ENCODE measurements at regions not wholly inside any gene's neighbourhood (a gene's known extent, or its start where the extent isn't known, plus 50 kb on each side); places are given as distances from the start of the nearest gene placed in this dataset.

GRCh38 chr20:41782255-41782654 lies 164.1 kb upstream of the CHD6 start (continued):
- TF ChIP-seq KDM6A (CRISPR knock-in tag; IDR thresholded peaks at IDR 0.05; ENCODE audit: low read depth) (no peak), MXD4 (CRISPR knock-in tag; IDR thresholded peaks at IDR 0.05) (no peak), ZNF124 (CRISPR knock-in tag; IDR thresholded peaks at IDR 0.05) (no peak), KAT7 (CRISPR knock-in tag; IDR thresholded peaks at IDR 0.05; ENCODE audit: borderline replicate concordance) (no peak), PRDM10 (CRISPR knock-in tag; IDR thresholded peaks at IDR 0.05; ENCODE audit: low read depth) (no peak), ZFY (CRISPR knock-in tag; IDR thresholded peaks at IDR 0.05) (no peak), ZNF251 (CRISPR knock-in tag; IDR thresholded peaks at IDR 0.05) (no peak)

GRCh38 chr20:41776421-41776820 lies 158.2 kb upstream of the CHD6 start:
- H3K9me3 ChIP-seq (ENCODE audit: low read length) = no peaks in the 10 kb centered on the region
- DNase-seq (ENCODE audit: low spot score) = no peak
- H3K36me3 ChIP-seq (replicated peaks in 1 of 2; ENCODE audit: control insufficient read depth in 1 of 2, insufficient read depth in 2 of 2, low read length in 2 of 2) = no peaks in the 10 kb centered on the region
- H3K9ac ChIP-seq (ENCODE audit: insufficient read depth, low read depth, low read length) = no peak overlapping the region
- ChIA-PET CTCF (ENCODE audit: low intra/inter-chr PET ratio, low total read pairs) (no interaction called here), POLR2A (no interaction called here)
- no TSS peak for BruUV-seq (replicated peaks)
- no peaks in the 10 kb centered on the region for H3K4me1 ChIP-seq (ENCODE audit: insufficient read depth, low read length)
- FAIRE-seq = no peak
- no peak overlapping the region for H3K4me3 ChIP-seq (replicated peaks in 1 of 3; ENCODE audit: insufficient read depth in 1 of 3, low read depth in 2 of 3, low read length in 3 of 3)
- in situ Hi-C loops (cut with HindIII; ENCODE audit: extremely low pct_ligation_motif_present, low pct_unique_long_range_greater_than_20kb) (no loop called here), intact Hi-C loops (cut with micrococcal nuclease; ENCODE audit: unreplicated experiment) (no loop called here)
- no peaks in the 10 kb centered on the region for H3K27me3 ChIP-seq (ENCODE audit: control insufficient read depth in 1 of 2, insufficient read depth in 2 of 2, low read length in 2 of 2)
- no peak overlapping the region for H3K4me2 ChIP-seq (ENCODE audit: low read depth, low read length)
- no peaks in the 10 kb centered on the region for H4K20me1 ChIP-seq (ENCODE audit: insufficient read depth, low read length)
- ATAC-seq = no peak
- WGBS (ENCODE audit: low lambda C conversion rate) = 38% methylated on average over 6 of the region's 6 CpGs
- H2AFZ ChIP-seq (ENCODE audit: low read length) = no peak overlapping the region
- H3K79me2 ChIP-seq (ENCODE audit: insufficient read depth, low read length) = no peaks in the 10 kb centered on the region
- no peak overlapping the region for H3K27ac ChIP-seq (ENCODE audit: extremely low read length, insufficient read depth, low read length)
- no peak for TF ChIP-seq ARID4A (CRISPR knock-in tag; IDR thresholded peaks at IDR 0.05; ENCODE audit: borderline replicate concordance)
- no peak for TF ChIP-seq GATA4 (IDR thresholded peaks at IDR 0.05; ENCODE audit: borderline replicate concordance, low read depth)
- TF ChIP-seq ZNF414 (CRISPR knock-in tag; IDR thresholded peaks at IDR 0.05) = no peak
- TF ChIP-seq ZNF589 (CRISPR knock-in tag; conservative IDR thresholded peaks at IDR 0.05) = no peak
- TF ChIP-seq SMC3 (IDR thresholded peaks at IDR 0.05; ENCODE audit: low read length) = no peak
- TF ChIP-seq ZBTB7A (CRISPR knock-in tag; IDR thresholded peaks at IDR 0.05) = no peak
- no peak for TF ChIP-seq SRSF4 (IDR thresholded peaks at IDR 0.05; ENCODE audit: low read depth, low read length, poor library complexity, severe bottlenecking)
- no peak for TF ChIP-seq E2F1 (CRISPR knock-in tag; IDR thresholded peaks at IDR 0.05)
- TF ChIP-seq ZNF468 (CRISPR knock-in tag; IDR thresholded peaks at IDR 0.05) = no peak
